Left lung (tissue), 4 donors: ENCODE measurements at regions not wholly inside any gene's neighbourhood (a gene's known extent, or its start where the extent isn't known, plus 50 kb on each side); places are given as distances from the start of the nearest gene placed in this dataset.

Experiments used
- ATAC-seq: fragments of 200-7000 bp; cut with Tn5 transposase; one replicate; pipeline ENCODE4 v1.9.1; 2020; ENCODE audit warnings: moderate library complexity
- DNase-seq, 4 donors: peaks; one replicate each; pipeline ENCODE4 v3.0.0-alpha.2; 2013 to 2020
- H3K27ac ChIP-seq, 2 donors: fragments of 200-600 bp; sonication (generic) in 1 of 2; one replicate each; pipeline versions ENCODE4 v1.5.0 to v1.8.0; 2020 to 2021
- H3K27me3 ChIP-seq, 2 donors: fragments of 200-600 bp; sonication (generic) in 1 of 2; one replicate each; pipeline versions ENCODE4 v1.5.0 to v1.8.0; 2020 to 2021
- H3K36me3 ChIP-seq, 2 donors: fragments of 200-600 bp; sonication (generic) in 1 of 2; one replicate each; pipeline versions ENCODE4 v1.5.0 to v1.8.0; 2020 to 2021
- H3K4me1 ChIP-seq, 2 donors: fragments of 200-600 bp; one replicate each; pipeline ENCODE4 v1.8.0; 2021
- H3K4me3 ChIP-seq, 2 donors: fragments of 200-600 bp; sonication (generic) in 1 of 2; one replicate each; pipeline versions ENCODE4 v1.5.0 to v1.8.0; 2020 to 2021; ENCODE audit warnings: mild to moderate bottlenecking in 1 of 2
- H3K9me3 ChIP-seq, 2 donors: fragments of 200-600 bp; sonication (generic) in 1 of 2; one replicate each; pipeline versions ENCODE4 v1.5.0 to v1.8.0; 2020 to 2021
- intact Hi-C, 2 donors: fragments of 100-400 bp; cut with DNase I; formaldehyde crosslinking; loops; one replicate each; pipeline versions ENCODE4 v1.11.2 to v1.14.2; 2022
- TF ChIP-seq, protein P1 (sequence below), 2 donors: fragments of 200-600 bp; sonication (generic) in 1 of 2; IDR thresholded peaks; one replicate each; pipeline versions ENCODE4 v1.5.0 to v1.8.0; 2021; ENCODE audit warnings: antibody characterized with exemption in 2 of 2
- donor health status: DM: no; HTN: yes; CAD: no.
- donor health status: DM: no; HTN: no; CAD: no.

DNA sequence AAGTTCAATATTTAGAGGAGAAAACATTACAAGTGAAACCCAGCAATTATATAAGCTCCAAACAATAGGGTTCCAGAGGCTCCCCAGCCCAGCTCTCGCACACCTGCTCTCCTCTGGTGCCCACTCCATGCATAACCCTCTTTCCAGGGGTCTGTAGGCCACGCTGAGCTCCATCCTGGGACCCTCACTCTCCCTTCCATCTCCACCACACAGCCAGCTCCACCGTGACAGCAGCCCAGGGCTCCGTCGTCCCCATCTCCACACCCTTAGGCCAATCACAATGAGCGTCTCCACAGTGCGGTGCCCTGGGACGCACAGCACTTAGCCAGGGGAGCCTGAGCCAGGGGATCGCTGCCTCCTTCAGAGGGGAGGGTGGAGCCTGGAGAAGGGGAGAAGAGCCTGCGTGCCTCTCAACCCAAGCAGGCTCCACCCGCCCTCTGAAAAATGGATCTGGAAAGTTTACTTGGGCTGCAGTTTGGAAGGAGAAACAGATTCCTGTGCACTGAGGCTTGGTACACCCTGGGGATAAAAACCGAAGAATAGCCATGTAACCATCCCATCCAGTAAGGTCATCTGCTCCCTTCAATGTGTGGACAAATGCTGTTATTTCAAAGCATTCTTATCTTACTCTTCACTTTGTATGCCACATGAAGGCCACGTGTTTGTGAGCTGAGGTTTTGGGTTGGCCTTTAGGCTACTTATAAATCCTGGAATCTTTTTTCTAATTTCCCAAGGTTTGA lies 72.4 kb upstream of the GGTLC1 start:
- DNase-seq, result no peak
- Histone ChIP-seq H3K4me1 (no peaks in the 10 kb centered on the region), H3K4me3 (no peak overlapping the region), H3K9me3 (no peaks in the 10 kb centered on the region), H3K36me3 (no peaks in the 10 kb centered on the region), H3K27ac (no peak overlapping the region), H3K27me3 (no peaks in the 10 kb centered on the region)
- ATAC-seq, result peak; percentile 79
- intact Hi-C loops, result no loop called here
- TF ChIP-seq, protein P1, sequence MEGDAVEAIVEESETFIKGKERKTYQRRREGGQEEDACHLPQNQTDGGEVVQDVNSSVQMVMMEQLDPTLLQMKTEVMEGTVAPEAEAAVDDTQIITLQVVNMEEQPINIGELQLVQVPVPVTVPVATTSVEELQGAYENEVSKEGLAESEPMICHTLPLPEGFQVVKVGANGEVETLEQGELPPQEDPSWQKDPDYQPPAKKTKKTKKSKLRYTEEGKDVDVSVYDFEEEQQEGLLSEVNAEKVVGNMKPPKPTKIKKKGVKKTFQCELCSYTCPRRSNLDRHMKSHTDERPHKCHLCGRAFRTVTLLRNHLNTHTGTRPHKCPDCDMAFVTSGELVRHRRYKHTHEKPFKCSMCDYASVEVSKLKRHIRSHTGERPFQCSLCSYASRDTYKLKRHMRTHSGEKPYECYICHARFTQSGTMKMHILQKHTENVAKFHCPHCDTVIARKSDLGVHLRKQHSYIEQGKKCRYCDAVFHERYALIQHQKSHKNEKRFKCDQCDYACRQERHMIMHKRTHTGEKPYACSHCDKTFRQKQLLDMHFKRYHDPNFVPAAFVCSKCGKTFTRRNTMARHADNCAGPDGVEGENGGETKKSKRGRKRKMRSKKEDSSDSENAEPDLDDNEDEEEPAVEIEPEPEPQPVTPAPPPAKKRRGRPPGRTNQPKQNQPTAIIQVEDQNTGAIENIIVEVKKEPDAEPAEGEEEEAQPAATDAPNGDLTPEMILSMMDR (IDR thresholded peaks at IDR 0.05), result no peak

DNA sequence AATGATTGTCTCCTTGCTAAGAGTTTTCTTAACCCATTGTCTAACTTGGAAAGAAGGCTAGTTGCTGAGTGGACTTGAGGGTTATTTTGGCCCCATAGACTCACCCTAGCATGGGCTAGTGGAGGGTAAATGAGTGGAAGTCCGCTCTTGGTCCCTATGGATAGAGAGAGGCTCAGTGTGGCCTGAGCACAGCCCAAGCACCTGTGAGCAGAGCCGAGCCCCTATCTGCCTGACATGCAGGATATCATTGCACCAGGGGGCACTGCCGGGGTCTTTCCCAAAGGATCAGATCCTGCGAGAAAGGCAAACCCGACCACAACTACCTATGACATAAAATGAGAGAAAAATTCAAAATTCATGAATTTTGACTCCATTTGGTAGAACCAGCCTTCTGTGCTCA lies 70.6 kb upstream of the GGTLC1 start:
- Histone ChIP-seq H3K27me3 (no peaks in the 10 kb centered on the region), H3K36me3 (no peaks in the 10 kb centered on the region), H3K27ac (no peak overlapping the region), H3K4me1 (no peaks in the 10 kb centered on the region), H3K9me3 (no peaks in the 10 kb centered on the region), H3K4me3 (no peak overlapping the region)
- ATAC-seq, result no peak
- intact Hi-C loops, result no loop called here
- no peak for DNase-seq
- TF ChIP-seq, protein P1 (IDR thresholded peaks at IDR 0.05), result no peak

DNA sequence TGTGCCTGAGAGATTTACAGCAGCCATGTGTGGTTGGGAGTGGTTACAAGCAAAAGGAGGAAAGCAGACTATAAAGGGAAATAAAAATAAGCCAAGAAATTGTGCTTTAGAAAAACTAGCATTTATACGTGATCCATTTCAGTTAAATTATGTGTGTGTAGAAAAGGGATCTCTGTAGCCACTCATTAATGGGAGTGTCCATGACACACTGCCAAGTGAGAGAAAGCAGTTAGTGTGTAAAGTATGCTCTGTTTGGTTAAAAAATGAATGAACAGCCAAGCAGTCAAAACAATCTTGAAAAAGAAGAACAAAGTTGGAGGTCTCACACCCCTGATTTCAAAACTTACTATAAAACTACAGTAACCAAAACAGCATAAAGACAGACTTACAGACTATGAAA lies 67.9 kb upstream of the GGTLC1 start:
- no peaks in the 10 kb centered on the region for H3K36me3 ChIP-seq
- no peaks in the 10 kb centered on the region for H3K4me1 ChIP-seq
- H3K9me3 ChIP-seq, result no peaks in the 10 kb centered on the region
- TF ChIP-seq, protein P1 (IDR thresholded peaks at IDR 0.05), result no peak
- no peaks in the 10 kb centered on the region for H3K27me3 ChIP-seq
- intact Hi-C loops, result no loop called here
- H3K4me3 ChIP-seq, result no peak overlapping the region
- peak in 1 of 4 donors; percentile 16 for DNase-seq
- ATAC-seq, result no peak
- H3K27ac ChIP-seq, result no peak overlapping the region

DNA sequence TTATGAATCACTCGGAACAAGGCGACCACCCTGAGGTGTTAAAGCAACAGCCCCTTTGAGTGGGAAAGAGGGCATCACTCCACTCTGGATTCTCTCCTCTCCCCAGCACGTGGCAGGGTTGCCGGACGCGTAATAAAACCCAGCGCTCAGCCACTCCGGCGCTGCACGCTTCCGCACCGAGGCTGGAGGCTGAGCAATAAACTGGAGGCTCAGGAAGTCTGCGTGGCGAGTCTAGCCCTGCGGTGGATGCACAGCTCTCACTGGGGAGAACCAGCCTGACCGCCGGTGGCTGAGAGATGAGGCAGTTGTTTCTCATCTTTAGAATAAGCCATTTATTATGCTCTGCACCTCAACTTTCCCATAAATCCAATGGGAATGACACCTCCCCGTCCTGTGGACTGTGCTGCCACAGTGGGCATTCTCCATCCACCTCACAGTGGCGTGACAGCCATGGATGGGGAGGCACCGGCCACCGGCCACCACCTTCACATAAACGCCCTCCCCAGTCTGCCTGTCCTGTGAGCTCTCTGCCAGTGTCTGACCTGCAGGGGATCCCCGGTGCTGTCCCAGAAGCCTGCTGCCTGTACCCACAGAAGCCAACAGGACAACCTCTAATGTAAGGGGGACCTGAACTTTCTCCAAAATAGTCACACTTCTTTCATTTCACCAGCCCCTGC lies 64.2 kb upstream of the GGTLC1 start:
- Histone ChIP-seq H3K27me3 (no peaks in the 10 kb centered on the region), H3K4me1 (no peaks in the 10 kb centered on the region), H3K9me3 (no peaks in the 10 kb centered on the region), H3K27ac (no peak overlapping the region), H3K36me3 (no peaks in the 10 kb centered on the region), H3K4me3 (no peak overlapping the region)
- intact Hi-C loops, result no loop called here
- ATAC-seq (no peak), DNase-seq (no peak)
- TF ChIP-seq, protein P1 (IDR thresholded peaks at IDR 0.05), result no peak

DNA sequence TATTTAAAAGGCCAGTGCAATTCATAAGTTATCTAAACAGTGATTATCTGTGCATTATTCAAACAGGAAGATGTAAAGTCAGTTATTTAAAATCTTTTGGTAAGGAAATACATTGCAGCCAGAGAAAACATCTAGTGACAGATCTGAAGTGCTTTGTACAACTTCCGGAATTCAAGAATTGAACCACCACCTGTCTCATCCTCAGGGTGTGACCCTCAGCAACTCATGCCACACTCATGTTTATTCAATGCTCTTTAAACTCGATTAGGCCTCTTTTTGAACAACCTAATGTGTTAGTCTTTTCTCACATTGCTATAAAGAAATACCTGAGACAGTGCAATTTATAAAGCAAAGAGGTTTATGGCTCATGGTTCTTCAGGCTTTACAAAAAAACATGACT lies 62.6 kb upstream of the GGTLC1 start:
- no peaks in the 10 kb centered on the region for H3K27me3 ChIP-seq
- intact Hi-C loops, result no loop called here
- no peak for DNase-seq
- H3K36me3 ChIP-seq, result no peaks in the 10 kb centered on the region
- no peaks in the 10 kb centered on the region for H3K4me1 ChIP-seq
- ATAC-seq, result no peak
- TF ChIP-seq, protein P1 (IDR thresholded peaks at IDR 0.05), result no peak
- H3K4me3 ChIP-seq, result no peak overlapping the region
- H3K9me3 ChIP-seq, result no peaks in the 10 kb centered on the region
- no peak overlapping the region for H3K27ac ChIP-seq
